ENCODE measurements at regions not wholly inside any gene's neighbourhood (a gene's known extent, or its start where the extent isn't known, plus 50 kb on each side); places are given as distances from the start of the nearest gene placed in this dataset.

- FAIRE-seq = no peak
- no peak for DNase-seq (ENCODE audit: low spot score)
These were observed 262.7 kb downstream of the CHL1 start for GRCh38 chr3:459311-459670.

GRCh38 chr3:461006-461405 lies 264.4 kb downstream of the CHL1 start:
- DNase-seq (ENCODE audit: low spot score) = no peak
- FAIRE-seq = no peak

- FAIRE-seq = no peak
These were observed 266.3 kb downstream of the CHL1 start for GRCh38 chr3:462851-463250.

GRCh38 chr3:463252-464192 lies 267.0 kb downstream of the CHL1 start:
- FAIRE-seq (no peak), DNase-seq (ENCODE audit: low spot score) (no peak)

More at GRCh38 chr3:462851-463250, 266.3 kb downstream of the CHL1 start:
- DNase-seq (ENCODE audit: low spot score) = no peak

GRCh38 chr3:464255-464654 lies 267.7 kb downstream of the CHL1 start:
- DNase-seq (ENCODE audit: low spot score) (no peak), FAIRE-seq (no peak)

- DNase-seq (ENCODE audit: low spot score) (no peak), FAIRE-seq (no peak)
These were observed 271.6 kb downstream of the CHL1 start for GRCh38 chr3:468172-468571.

- FAIRE-seq = no peak
- DNase-seq (ENCODE audit: low spot score) = no peak
These were observed 276.7 kb downstream of the CHL1 start for GRCh38 chr3:473033-473800.

GRCh38 chr3:474828-475227 lies 278.3 kb downstream of the CHL1 start:
- no peak for FAIRE-seq
- DNase-seq (ENCODE audit: low spot score) = no peak

- no peak for DNase-seq (ENCODE audit: low spot score)
- FAIRE-seq = no peak
These were observed 283.5 kb downstream of the CHL1 start for GRCh38 chr3:480070-480469.

- DNase-seq (ENCODE audit: low spot score) (no peak), FAIRE-seq (no peak)
These were observed 284.5 kb downstream of the CHL1 start for GRCh38 chr3:481111-481510.

- DNase-seq (ENCODE audit: low spot score) (no peak), FAIRE-seq (no peak)
These were observed 285.1 kb downstream of the CHL1 start for GRCh38 chr3:481680-482079.

- DNase-seq (ENCODE audit: low spot score) = no peak
- no peak for FAIRE-seq
These were observed 285.9 kb downstream of the CHL1 start for GRCh38 chr3:482479-482878.

GRCh38 chr3:484341-484740 lies 287.8 kb downstream of the CHL1 start:
- no peak for DNase-seq (ENCODE audit: low spot score)
- no peak for FAIRE-seq

GRCh38 chr3:487614-488013 lies 291.1 kb downstream of the CHL1 start:
- FAIRE-seq = no peak

GRCh38 chr3:492586-493316 lies 296.2 kb downstream of the CHL1 start:
- FAIRE-seq (no peak), DNase-seq (ENCODE audit: low spot score) (no peak)

More at GRCh38 chr3:487614-488013, 291.1 kb downstream of the CHL1 start:
- DNase-seq (ENCODE audit: low spot score) = no peak

- DNase-seq (ENCODE audit: low spot score) (no peak), FAIRE-seq (no peak)
These were observed 297.6 kb downstream of the CHL1 start for GRCh38 chr3:494190-494589.

- no peak for FAIRE-seq
- no peak for DNase-seq (ENCODE audit: low spot score)
These were observed 301.9 kb downstream of the CHL1 start for GRCh38 chr3:498487-498886.

- FAIRE-seq (no peak), DNase-seq (ENCODE audit: low spot score) (no peak)
These were observed 302.6 kb downstream of the CHL1 start for GRCh38 chr3:499001-499761.

- DNase-seq (ENCODE audit: low spot score) (no peak), FAIRE-seq (no peak)
These were observed 305.9 kb downstream of the CHL1 start for GRCh38 chr3:502486-502885.

- no peak for FAIRE-seq
- DNase-seq (ENCODE audit: low spot score) = no peak
These were observed 316.7 kb downstream of the CHL1 start for GRCh38 chr3:513301-513700.

- FAIRE-seq = no peak
- no peak for DNase-seq (ENCODE audit: low spot score)
These were observed 317.6 kb downstream of the CHL1 start for GRCh38 chr3:514192-514591.
